Hepatocyte (in vitro differentiated cells): ENCODE measurements at regions not wholly inside any gene's neighbourhood (a gene's known extent, or its start where the extent isn't known, plus 50 kb on each side); places are given as distances from the start of the nearest gene placed in this dataset.

Experiments used
- EZH2 ChIP-seq: fragments of 200-600 bp; sonication (generic); IDR thresholded peaks from 2 replicates; pipeline ENCODE4 v1.6.1; 2016; ENCODE audit warnings: antibody characterized with exemption, mild to moderate bottlenecking, borderline replicate concordance
- TF ChIP-seq, protein P1 (sequence below): fragments of 200-600 bp; sonication (generic); IDR thresholded peaks from 2 replicates; pipeline ENCODE4 v1.5.1; 2016; ENCODE audit warnings: antibody characterized with exemption, mild to moderate bottlenecking; ENCODE audit not compliant: poor library complexity

GRCh38 chr5:118302786-118303185, 685.6 kb downstream of the DTWD2 start:
- TF ChIP-seq, protein P1, sequence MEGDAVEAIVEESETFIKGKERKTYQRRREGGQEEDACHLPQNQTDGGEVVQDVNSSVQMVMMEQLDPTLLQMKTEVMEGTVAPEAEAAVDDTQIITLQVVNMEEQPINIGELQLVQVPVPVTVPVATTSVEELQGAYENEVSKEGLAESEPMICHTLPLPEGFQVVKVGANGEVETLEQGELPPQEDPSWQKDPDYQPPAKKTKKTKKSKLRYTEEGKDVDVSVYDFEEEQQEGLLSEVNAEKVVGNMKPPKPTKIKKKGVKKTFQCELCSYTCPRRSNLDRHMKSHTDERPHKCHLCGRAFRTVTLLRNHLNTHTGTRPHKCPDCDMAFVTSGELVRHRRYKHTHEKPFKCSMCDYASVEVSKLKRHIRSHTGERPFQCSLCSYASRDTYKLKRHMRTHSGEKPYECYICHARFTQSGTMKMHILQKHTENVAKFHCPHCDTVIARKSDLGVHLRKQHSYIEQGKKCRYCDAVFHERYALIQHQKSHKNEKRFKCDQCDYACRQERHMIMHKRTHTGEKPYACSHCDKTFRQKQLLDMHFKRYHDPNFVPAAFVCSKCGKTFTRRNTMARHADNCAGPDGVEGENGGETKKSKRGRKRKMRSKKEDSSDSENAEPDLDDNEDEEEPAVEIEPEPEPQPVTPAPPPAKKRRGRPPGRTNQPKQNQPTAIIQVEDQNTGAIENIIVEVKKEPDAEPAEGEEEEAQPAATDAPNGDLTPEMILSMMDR = no peak
- TF ChIP-seq EZH2 = no peak
